HG03354 (cell line): ENCODE measurements at regions not wholly inside any gene's neighbourhood (a gene's known extent, or its start where the extent isn't known, plus 50 kb on each side); places are given as distances from the start of the nearest gene placed in this dataset.

ENCODE experiments used
- ATAC-seq: cut with Tn5 transposase; IDR thresholded peaks from one replicate; pipeline ENCODE4 v1.9.1; 2021; ENCODE audit warnings: mild to moderate bottlenecking; ENCODE audit not compliant: unreplicated experiment, poor library complexity, severe bottlenecking

- no peak for ATAC-seq
Observed at GRCh38 chr19:46967578-46968032, 52.0 kb upstream of the NPAS1 start.
